B cell (primary cell): ENCODE measurements at regions not wholly inside any gene's neighbourhood (a gene's known extent, or its start where the extent isn't known, plus 50 kb on each side); places are given as distances from the start of the nearest gene placed in this dataset.

Source experiments
- CTCF ChIP-seq: fragments of 200-600 bp; IDR thresholded peaks from one replicate; pipeline ENCODE4 v1.8.0; 2022; ENCODE audit warnings: antibody characterized with exemption, mild to moderate bottlenecking
- EZH2 ChIP-seq: IDR thresholded peaks from 2 replicates; pipeline ENCODE4 v1.6.1; 2012; ENCODE audit warnings: borderline replicate concordance, low read depth, mild to moderate bottlenecking, moderate library complexity, low read length; ENCODE audit not compliant: insufficient read depth, poor library complexity, severe bottlenecking

- no peak for TF ChIP-seq CTCF
- TF ChIP-seq EZH2: no peak
Measured at GRCh38 chr14:101380940-101381339, 180.4 kb upstream of the DIO3 start.
